ENCODE measurements at regions not wholly inside any gene's neighbourhood (a gene's known extent, or its start where the extent isn't known, plus 50 kb on each side); places are given as distances from the start of the nearest gene placed in this dataset.

DNA sequence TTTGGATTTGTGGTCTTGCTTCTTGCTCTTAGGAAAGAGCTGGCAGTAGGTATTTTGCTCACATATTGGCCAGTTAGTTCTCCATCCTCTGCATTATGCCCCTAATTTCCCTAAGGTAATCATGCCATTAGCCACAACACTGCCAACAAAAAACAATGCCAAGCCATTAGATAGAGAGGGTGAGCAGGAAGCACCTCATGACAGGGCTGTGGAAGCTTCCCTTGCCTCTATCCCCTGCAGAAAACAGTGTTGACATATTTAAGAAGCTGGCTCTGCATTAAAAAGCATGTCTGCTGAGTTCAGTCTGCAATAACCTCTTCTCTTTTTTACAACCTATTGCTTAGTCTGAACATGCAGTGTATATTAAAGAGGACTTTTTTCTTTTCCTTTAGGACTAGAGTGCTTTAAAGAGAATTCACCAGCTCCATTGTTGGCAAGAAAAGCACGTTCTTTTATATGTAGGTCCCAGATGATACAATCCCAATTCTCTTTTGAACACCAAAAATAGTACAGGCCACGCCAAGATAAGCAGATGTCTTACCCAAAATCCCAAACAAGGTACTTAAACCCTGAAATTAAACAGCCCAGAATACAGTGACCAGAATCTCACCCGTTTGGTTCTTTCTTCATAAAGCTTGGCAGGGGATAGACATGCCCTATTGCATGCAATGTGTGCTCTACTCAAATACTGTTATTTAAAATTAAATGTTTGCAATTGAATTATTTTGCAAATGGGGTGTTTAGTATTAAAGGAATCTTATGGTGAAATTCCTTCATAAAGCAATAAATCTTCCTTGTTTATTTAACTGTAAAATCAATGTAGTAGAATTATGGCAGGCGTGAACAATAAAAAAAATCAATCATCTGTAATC is 93.7 kb upstream of the UBE3A start:
- TF ChIP-seq, protein P1, sequence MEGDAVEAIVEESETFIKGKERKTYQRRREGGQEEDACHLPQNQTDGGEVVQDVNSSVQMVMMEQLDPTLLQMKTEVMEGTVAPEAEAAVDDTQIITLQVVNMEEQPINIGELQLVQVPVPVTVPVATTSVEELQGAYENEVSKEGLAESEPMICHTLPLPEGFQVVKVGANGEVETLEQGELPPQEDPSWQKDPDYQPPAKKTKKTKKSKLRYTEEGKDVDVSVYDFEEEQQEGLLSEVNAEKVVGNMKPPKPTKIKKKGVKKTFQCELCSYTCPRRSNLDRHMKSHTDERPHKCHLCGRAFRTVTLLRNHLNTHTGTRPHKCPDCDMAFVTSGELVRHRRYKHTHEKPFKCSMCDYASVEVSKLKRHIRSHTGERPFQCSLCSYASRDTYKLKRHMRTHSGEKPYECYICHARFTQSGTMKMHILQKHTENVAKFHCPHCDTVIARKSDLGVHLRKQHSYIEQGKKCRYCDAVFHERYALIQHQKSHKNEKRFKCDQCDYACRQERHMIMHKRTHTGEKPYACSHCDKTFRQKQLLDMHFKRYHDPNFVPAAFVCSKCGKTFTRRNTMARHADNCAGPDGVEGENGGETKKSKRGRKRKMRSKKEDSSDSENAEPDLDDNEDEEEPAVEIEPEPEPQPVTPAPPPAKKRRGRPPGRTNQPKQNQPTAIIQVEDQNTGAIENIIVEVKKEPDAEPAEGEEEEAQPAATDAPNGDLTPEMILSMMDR (IDR thresholded peaks at IDR 0.05; ENCODE audit: low read depth, low read length), result no peak

DNA sequence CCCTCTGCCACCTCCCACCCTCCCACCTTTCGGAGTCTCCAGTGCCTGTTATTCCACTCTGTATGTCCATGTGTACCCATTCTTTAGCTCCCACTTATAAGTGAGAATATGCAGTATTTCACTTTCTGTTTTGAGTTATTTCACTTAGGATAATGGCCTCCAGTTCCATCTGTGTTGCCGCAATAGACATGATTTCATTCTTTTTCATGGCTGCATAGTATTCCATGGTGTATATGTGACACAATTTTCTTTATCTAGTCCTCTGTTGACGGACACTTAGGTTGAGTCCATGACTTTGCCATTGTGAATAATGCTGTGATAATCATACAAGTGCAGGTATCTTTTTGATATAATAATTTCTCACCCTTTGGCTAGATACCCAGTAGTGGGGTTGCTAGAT is 91.0 kb upstream of the UBE3A start:
- TF ChIP-seq, protein P1 (IDR thresholded peaks at IDR 0.05; ENCODE audit: low read depth, low read length), result no peak
- DNase-seq (ENCODE audit: extremely low read depth, low read depth), result no peak

More for the DNA sequence above, 93.7 kb upstream of the UBE3A start:
- DNase-seq (ENCODE audit: extremely low read depth, low read depth), result no peak

DNA sequence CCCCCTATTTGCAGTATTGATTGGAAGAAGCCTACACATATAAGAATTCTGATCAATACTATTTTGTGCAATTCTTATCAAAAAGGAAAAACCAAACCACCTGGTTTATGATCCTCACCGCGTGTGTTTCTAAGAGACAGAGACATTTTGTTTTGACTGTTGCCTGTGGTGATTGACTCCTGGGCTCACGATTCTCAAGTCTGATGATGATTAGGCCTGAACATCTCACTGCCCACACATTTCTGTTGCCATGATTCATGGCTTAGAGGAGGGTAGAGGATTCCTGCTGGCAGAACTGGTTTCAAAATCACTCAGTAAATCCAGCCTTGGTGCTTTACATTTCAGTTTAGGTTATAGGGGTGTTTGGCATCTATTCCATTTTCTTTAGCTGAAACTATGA is 88.3 kb upstream of the UBE3A start:
- TF ChIP-seq, protein P1 (IDR thresholded peaks at IDR 0.05; ENCODE audit: low read depth, low read length), result no peak

DNA sequence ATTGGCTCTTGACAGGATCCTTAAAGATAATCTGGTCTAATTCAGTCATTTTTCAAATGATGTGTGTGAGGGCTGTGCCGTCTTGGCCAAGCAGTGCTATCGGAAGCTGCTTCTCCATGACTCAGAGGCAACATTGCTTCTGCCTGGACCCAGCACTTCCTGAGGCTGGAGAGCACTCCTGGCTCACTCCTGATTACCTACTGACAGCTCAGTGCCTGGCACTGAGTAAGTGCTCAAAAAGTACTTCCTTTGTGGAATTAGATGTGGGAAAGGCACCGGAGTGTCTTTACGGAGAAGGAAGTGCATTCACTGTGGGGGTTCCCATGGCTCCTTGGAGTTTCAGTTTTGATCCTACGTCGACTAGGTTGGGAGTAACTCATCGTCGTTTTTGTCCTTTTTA is 86.9 kb upstream of the UBE3A start:
- TF ChIP-seq, protein P1 (IDR thresholded peaks at IDR 0.05; ENCODE audit: low read depth, low read length), result no peak
- no peak for DNase-seq (ENCODE audit: extremely low read depth, low read depth)

More for the DNA sequence above, 88.3 kb upstream of the UBE3A start:
- DNase-seq (ENCODE audit: extremely low read depth, low read depth), result no peak

DNA sequence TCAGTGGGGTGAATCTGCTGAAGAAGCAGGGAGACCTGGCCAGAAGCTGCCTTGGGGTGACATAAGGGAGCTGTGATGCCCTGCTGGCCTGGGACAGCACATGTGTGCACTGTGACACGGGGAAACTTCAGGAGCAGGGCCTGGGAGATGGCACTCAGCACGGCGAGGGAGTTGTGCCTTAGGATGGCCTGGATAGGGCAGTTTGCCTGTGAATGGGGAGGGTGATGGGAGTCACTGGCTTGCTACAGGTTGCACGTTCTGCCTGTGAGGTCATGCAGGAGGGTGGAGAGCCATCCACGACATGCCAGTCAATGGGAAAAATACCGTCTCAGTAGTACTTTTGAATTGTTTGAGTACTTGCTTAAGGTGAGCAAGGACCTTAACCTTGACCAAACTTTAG is 76.8 kb upstream of the UBE3A start:
- DNase-seq (ENCODE audit: extremely low read depth, low read depth), result no peak
- TF ChIP-seq, protein P1 (IDR thresholded peaks at IDR 0.05; ENCODE audit: low read depth, low read length), result no peak

DNA sequence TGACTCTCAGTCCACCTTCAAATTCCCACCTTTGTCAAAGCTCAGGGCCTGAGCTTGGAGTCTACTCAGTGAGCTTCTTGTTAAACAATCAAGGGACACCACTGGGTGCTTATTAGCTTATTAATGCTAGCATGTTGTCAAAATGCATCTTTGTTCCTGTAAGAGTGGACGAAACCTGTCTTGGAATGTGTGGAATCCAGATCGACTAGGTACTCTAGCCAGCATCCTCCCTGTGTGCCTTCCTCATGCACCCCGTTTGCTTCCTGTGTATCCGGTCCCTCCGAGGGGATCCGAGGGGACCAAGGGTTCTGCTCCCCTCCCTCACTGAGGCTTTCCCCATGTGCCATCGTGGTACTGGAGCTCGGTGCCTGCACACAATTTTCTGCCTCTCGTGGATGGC is 75.7 kb upstream of the UBE3A start:
- DNase-seq (ENCODE audit: extremely low read depth, low read depth), result no peak
- TF ChIP-seq, protein P1 (IDR thresholded peaks at IDR 0.05; ENCODE audit: low read depth, low read length), result no peak

DNA sequence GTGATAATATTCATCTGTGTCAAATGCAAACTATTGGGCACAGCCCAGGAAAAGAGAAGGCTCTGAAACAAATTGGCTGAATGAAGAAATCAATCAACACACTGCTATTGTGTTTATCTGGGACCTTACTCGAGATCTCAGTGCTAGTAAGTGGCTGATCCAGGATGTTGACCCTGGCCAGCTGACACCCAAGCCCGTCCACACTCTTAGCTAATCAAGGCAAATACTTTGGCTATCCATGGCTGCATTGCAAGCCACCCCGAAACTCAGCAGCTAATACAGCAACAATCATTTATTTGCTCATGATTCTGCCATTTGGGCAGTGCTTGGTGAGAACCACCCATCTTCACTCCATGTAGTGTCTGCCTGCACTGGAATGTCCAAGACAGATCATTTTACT is 74.1 kb upstream of the UBE3A start:
- DNase-seq (ENCODE audit: extremely low read depth, low read depth), result no peak
- TF ChIP-seq, protein P1 (IDR thresholded peaks at IDR 0.05; ENCODE audit: low read depth, low read length), result no peak

All from AG09319 (cell line).